Fibroblast of lung (primary cell): ENCODE measurements at regions not wholly inside any gene's neighbourhood (a gene's known extent, or its start where the extent isn't known, plus 50 kb on each side); places are given as distances from the start of the nearest gene placed in this dataset.

Experiments used
- DNase-seq, 2 donors: peaks; one replicate each; pipeline versions ENCODE4 v3.0.0 to v3.0.0-alpha.2; 2010; ENCODE audit warnings: low read depth in 2 of 2
- H2AFZ ChIP-seq: 2 replicates; pipeline ENCODE4 v1.5.1; 2012; ENCODE audit warnings: low read length, control low read depth, inconsistent platforms
- H3K27ac ChIP-seq: 2 replicates; pipeline ENCODE4 v1.5.1; 2011; ENCODE audit warnings: low read length, control low read depth; ENCODE audit not compliant: insufficient read depth
- H3K27me3 ChIP-seq: 2 replicates; pipeline ENCODE4 v1.5.1; 2011; ENCODE audit warnings: mild to moderate bottlenecking, low read length; ENCODE audit not compliant: control insufficient read depth, insufficient read depth
- H3K36me3 ChIP-seq: 2 replicates; pipeline ENCODE4 v1.5.1; 2011; ENCODE audit warnings: low read length; ENCODE audit not compliant: control insufficient read depth, insufficient read depth
- H3K4me1 ChIP-seq: 2 replicates; pipeline ENCODE4 v1.5.1; 2011; ENCODE audit warnings: low read length; ENCODE audit not compliant: control insufficient read depth, insufficient read depth; ENCODE audit errors: extremely low read depth
- H3K4me2 ChIP-seq: 2 replicates; pipeline ENCODE4 v1.5.1; 2011; ENCODE audit warnings: low read length, control low read depth; ENCODE audit not compliant: insufficient read depth; ENCODE audit errors: extremely low read depth
- H3K4me3 ChIP-seq, 4 experiments: fragments of 200-600 bp in 1 of 4; sonication (generic) in 1 of 4; replicated peaks in 1 of 4; 2 replicates each; pipeline ENCODE4 v1.5.1; 2011 to 2016; ENCODE audit warnings: low read length in 4 of 4, low read depth in 3 of 4, mild to moderate bottlenecking in 3 of 4, control low read depth in 2 of 4, inconsistent platforms in 1 of 4, mixed read lengths in 1 of 4; ENCODE audit not compliant: insufficient read depth in 1 of 4; ENCODE audit errors: control extremely low read depth in 1 of 4
- H3K79me2 ChIP-seq: 2 replicates; pipeline ENCODE4 v1.5.1; 2012; ENCODE audit warnings: mild to moderate bottlenecking, low read length, inconsistent platforms; ENCODE audit not compliant: control insufficient read depth, insufficient read depth
- H3K9ac ChIP-seq: 2 replicates; pipeline ENCODE4 v1.5.1; 2011; ENCODE audit warnings: mild to moderate bottlenecking, low read length, control low read depth; ENCODE audit not compliant: insufficient read depth
- H3K9me3 ChIP-seq: 2 replicates; pipeline ENCODE4 v1.5.1; 2012; ENCODE audit warnings: low read depth, low read length; ENCODE audit not compliant: control insufficient read depth, insufficient read depth
- H4K20me1 ChIP-seq: 2 replicates; pipeline ENCODE4 v1.5.1; 2011; ENCODE audit warnings: low read length; ENCODE audit not compliant: control insufficient read depth, insufficient read depth; ENCODE audit errors: extremely low read depth
- CTCF ChIP-seq, 2 donors: IDR thresholded peaks in 1 of 2; conservative IDR thresholded peaks in 1 of 2; 1 replicate in 1 of 2; 2 replicates in 1 of 2; pipeline ENCODE4 v1.5.1; 2011 to 2012; ENCODE audit warnings: low read length in 2 of 2, control low read depth in 1 of 2, inconsistent platforms in 1 of 2, low read depth in 1 of 2, mild to moderate bottlenecking in 1 of 2
- EZH2 ChIP-seq: IDR thresholded peaks from 2 replicates; pipeline ENCODE4 v1.5.1; 2012; ENCODE audit warnings: low read length, control low read depth, mild to moderate bottlenecking; ENCODE audit errors: missing control alignments

GRCh38 chr2:163419000-163419830, 316.6 kb downstream of the FIGN start:
- Histone ChIP-seq H4K20me1 (no peaks in the 10 kb centered on the region), H3K4me1 (no peaks in the 10 kb centered on the region), H3K27ac (no peak overlapping the region), H3K36me3 (no peaks in the 10 kb centered on the region), H3K9me3 (no peaks in the 10 kb centered on the region), H2AFZ (no peak overlapping the region), H3K79me2 (no peaks in the 10 kb centered on the region), H3K9ac (no peak overlapping the region), H3K4me2 (no peak overlapping the region), H3K4me3 (no peak overlapping the region), H3K27me3 (no peaks in the 10 kb centered on the region)
- TF ChIP-seq EZH2 = no peak
- TF ChIP-seq CTCF (conservative IDR thresholded peaks at IDR 0.05 in 1 of 2, IDR thresholded peaks at IDR 0.05 in 1 of 2; ENCODE audit: low read depth in 1 of 2, low read length in 2 of 2) = no peak
- peak in 1 of 2 donors; percentile 25 for DNase-seq

GRCh38 chr2:163417596-163418337, 318.0 kb downstream of the FIGN start:
- no peak overlapping the region for H2AFZ ChIP-seq
- no peak overlapping the region for H3K9ac ChIP-seq

More at GRCh38 chr2:163417596-163418337, 318.0 kb downstream of the FIGN start:
- Histone ChIP-seq H3K4me3 (no peak overlapping the region), H3K79me2 (no peaks in the 10 kb centered on the region), H3K4me2 (no peak overlapping the region), H3K27me3 (no peaks in the 10 kb centered on the region), H3K36me3 (no peaks in the 10 kb centered on the region), H3K9me3 (no peaks in the 10 kb centered on the region), H3K27ac (no peak overlapping the region), H4K20me1 (no peaks in the 10 kb centered on the region), H3K4me1 (no peaks in the 10 kb centered on the region)
- TF ChIP-seq EZH2 (no peak), CTCF (conservative IDR thresholded peaks at IDR 0.05 in 1 of 2, IDR thresholded peaks at IDR 0.05 in 1 of 2; ENCODE audit: low read depth in 1 of 2, low read length in 2 of 2) (no peak)
- no peak for DNase-seq
